ENCODE measurements at regions not wholly inside any gene's neighbourhood (a gene's known extent, or its start where the extent isn't known, plus 50 kb on each side); places are given as distances from the start of the nearest gene placed in this dataset.

- no peak overlapping the region for H3K4me3 Mint-ChIP-seq
- peaks cover 10% of the 10 kb centered on the region for H3K9me3 Mint-ChIP-seq
- no peaks in the 10 kb centered on the region for H3K36me3 Mint-ChIP-seq (ENCODE audit: low read depth)
- H3K27me3 Mint-ChIP-seq, result peaks cover 18% of the 10 kb centered on the region
- no peak overlapping the region for H3K27ac Mint-ChIP-seq
- no peaks in the 10 kb centered on the region for H3K4me1 Mint-ChIP-seq (ENCODE audit: low read depth)
- DNase-seq, result peak; percentile 9
These were observed 84.5 kb upstream of the NKX1-1 start for GRCh38 chr4:1490654-1491327.

GRCh38 chr4:1490011-1490653 lies 83.9 kb upstream of the NKX1-1 start:
- no peaks in the 10 kb centered on the region for H3K4me1 Mint-ChIP-seq (ENCODE audit: low read depth)
- no peak overlapping the region for H3K4me3 Mint-ChIP-seq
- peaks cover 15% of the 10 kb centered on the region for H3K27me3 Mint-ChIP-seq
- no peaks in the 10 kb centered on the region for H3K36me3 Mint-ChIP-seq (ENCODE audit: low read depth)
- no peak overlapping the region for H3K27ac Mint-ChIP-seq
- DNase-seq, result peak; percentile 11
- H3K9me3 Mint-ChIP-seq, result peaks cover 14% of the 10 kb centered on the region

- no peak for DNase-seq
- no peaks in the 10 kb centered on the region for H3K4me1 Mint-ChIP-seq (ENCODE audit: low read depth)
These were observed 83.4 kb upstream of the NKX1-1 start for GRCh38 chr4:1489639-1489995.

GRCh38 chr4:1488831-1489638 lies 82.8 kb upstream of the NKX1-1 start:
- H3K4me1 Mint-ChIP-seq (ENCODE audit: low read depth), result no peaks in the 10 kb centered on the region
- no peak overlapping the region for H3K27ac Mint-ChIP-seq
- DNase-seq, result no peak
- H3K27me3 Mint-ChIP-seq, result peaks cover 16% of the 10 kb centered on the region
- no peaks in the 10 kb centered on the region for H3K36me3 Mint-ChIP-seq (ENCODE audit: low read depth)
- no peak overlapping the region for H3K4me3 Mint-ChIP-seq
- peaks cover 22% of the 10 kb centered on the region for H3K9me3 Mint-ChIP-seq

More at GRCh38 chr4:1489639-1489995, 83.4 kb upstream of the NKX1-1 start:
- Mint-ChIP-seq H3K36me3 (ENCODE audit: low read depth) (no peaks in the 10 kb centered on the region), H3K9me3 (peaks cover 17% of the 10 kb centered on the region), H3K4me3 (no peak overlapping the region), H3K27ac (no peak overlapping the region), H3K27me3 (peaks cover 15% of the 10 kb centered on the region)

- Mint-ChIP-seq H3K4me1 (ENCODE audit: low read depth) (no peaks in the 10 kb centered on the region), H3K27ac (no peak overlapping the region), H3K4me3 (no peak overlapping the region), H3K27me3 (peaks cover 16% of the 10 kb centered on the region), H3K36me3 (ENCODE audit: low read depth) (no peaks in the 10 kb centered on the region), H3K9me3 (peaks cover 22% of the 10 kb centered on the region)
- no peak for DNase-seq
These were observed 82.1 kb upstream of the NKX1-1 start for GRCh38 chr4:1488357-1488756.

- Mint-ChIP-seq H3K4me1 (ENCODE audit: low read depth) (no peaks in the 10 kb centered on the region), H3K27ac (no peak overlapping the region), H3K9me3 (peaks cover 24% of the 10 kb centered on the region), H3K4me3 (no peak overlapping the region), H3K27me3 (peaks cover 16% of the 10 kb centered on the region), H3K36me3 (ENCODE audit: low read depth) (no peaks in the 10 kb centered on the region)
- no peak for DNase-seq
These were observed 81.5 kb upstream of the NKX1-1 start for GRCh38 chr4:1487761-1488160.

GRCh38 chr4:1487106-1487505 lies 80.9 kb upstream of the NKX1-1 start:
- no peak for DNase-seq
- no peaks in the 10 kb centered on the region for H3K36me3 Mint-ChIP-seq (ENCODE audit: low read depth)
- H3K9me3 Mint-ChIP-seq, result peaks cover 25% of the 10 kb centered on the region
- no peak overlapping the region for H3K4me3 Mint-ChIP-seq
- peaks cover 13% of the 10 kb centered on the region for H3K27me3 Mint-ChIP-seq
- H3K4me1 Mint-ChIP-seq (ENCODE audit: low read depth), result no peaks in the 10 kb centered on the region
- no peak overlapping the region for H3K27ac Mint-ChIP-seq

GRCh38 chr4:1485280-1485679 lies 79.0 kb upstream of the NKX1-1 start:
- peaks cover 37% of the 10 kb centered on the region for H3K9me3 Mint-ChIP-seq

GRCh38 chr4:1480720-1481119 lies 74.5 kb upstream of the NKX1-1 start:
- no peaks in the 10 kb centered on the region for H3K36me3 Mint-ChIP-seq (ENCODE audit: low read depth)
- peaks cover 23% of the 10 kb centered on the region for H3K27me3 Mint-ChIP-seq
- no peaks in the 10 kb centered on the region for H3K4me1 Mint-ChIP-seq (ENCODE audit: low read depth)
- DNase-seq, result no peak
- H3K27ac Mint-ChIP-seq, result no peak overlapping the region
- no peak overlapping the region for H3K4me3 Mint-ChIP-seq
- peaks cover 38% of the 10 kb centered on the region for H3K9me3 Mint-ChIP-seq

More at GRCh38 chr4:1485280-1485679, 79.0 kb upstream of the NKX1-1 start:
- H3K27ac Mint-ChIP-seq, result no peak overlapping the region
- DNase-seq, result no peak
- H3K4me3 Mint-ChIP-seq, result no peak overlapping the region
- no peaks in the 10 kb centered on the region for H3K36me3 Mint-ChIP-seq (ENCODE audit: low read depth)
- H3K27me3 Mint-ChIP-seq, result peaks cover 13% of the 10 kb centered on the region
- no peaks in the 10 kb centered on the region for H3K4me1 Mint-ChIP-seq (ENCODE audit: low read depth)

GRCh38 chr4:1479454-1479853 lies 73.2 kb upstream of the NKX1-1 start:
- Mint-ChIP-seq H3K9me3 (peaks cover 29% of the 10 kb centered on the region), H3K27ac (no peak overlapping the region), H3K36me3 (ENCODE audit: low read depth) (no peaks in the 10 kb centered on the region), H3K4me3 (no peak overlapping the region), H3K27me3 (peaks cover 26% of the 10 kb centered on the region), H3K4me1 (ENCODE audit: low read depth) (no peaks in the 10 kb centered on the region)
- DNase-seq, result no peak

- Mint-ChIP-seq H3K27me3 (peaks cover 28% of the 10 kb centered on the region), H3K9me3 (peaks cover 26% of the 10 kb centered on the region), H3K27ac (no peak overlapping the region), H3K4me3 (no peak overlapping the region), H3K4me1 (ENCODE audit: low read depth) (no peaks in the 10 kb centered on the region), H3K36me3 (ENCODE audit: low read depth) (no peaks in the 10 kb centered on the region)
- peak; percentile 11 for DNase-seq
These were observed 72.6 kb upstream of the NKX1-1 start for GRCh38 chr4:1478766-1479355.

GRCh38 chr4:1477045-1477840 lies 71.0 kb upstream of the NKX1-1 start:
- H3K36me3 Mint-ChIP-seq (ENCODE audit: low read depth), result no peaks in the 10 kb centered on the region
- H3K9me3 Mint-ChIP-seq, result peaks cover 23% of the 10 kb centered on the region
- no peak overlapping the region for H3K4me3 Mint-ChIP-seq
- peak; percentile 15 for DNase-seq
- H3K27me3 Mint-ChIP-seq, result peaks cover 37% of the 10 kb centered on the region
- no peaks in the 10 kb centered on the region for H3K4me1 Mint-ChIP-seq (ENCODE audit: low read depth)
- H3K27ac Mint-ChIP-seq, result no peak overlapping the region

GRCh38 chr4:1476140-1476513 lies 69.9 kb upstream of the NKX1-1 start:
- Mint-ChIP-seq H3K9me3 (peaks cover 18% of the 10 kb centered on the region), H3K27me3 (peaks cover 41% of the 10 kb centered on the region), H3K27ac (no peak overlapping the region), H3K4me3 (no peak overlapping the region), H3K36me3 (ENCODE audit: low read depth) (no peaks in the 10 kb centered on the region), H3K4me1 (ENCODE audit: low read depth) (no peaks in the 10 kb centered on the region)
- DNase-seq, result no peak
